ENCODE measurements at regions not wholly inside any gene's neighbourhood (a gene's known extent, or its start where the extent isn't known, plus 50 kb on each side); places are given as distances from the start of the nearest gene placed in this dataset.

- dilution Hi-C loops (cut with MboI; ENCODE audit: extremely low pct_ligation_motif_present, low sequenced_read_pairs), result no loop called here
- Histone ChIP-seq H2AFZ (ENCODE audit: control insufficient read depth, low read length) (no peak overlapping the region), H4K20me1 (ENCODE audit: control insufficient read depth, extremely low read depth, insufficient read depth, low read length) (no peaks in the 10 kb centered on the region), H3K27ac (ENCODE audit: control insufficient read depth, insufficient read depth, low read length) (no peak overlapping the region), H3K4me3 (ENCODE audit: control insufficient read depth in 2 of 3, extremely low read depth in 1 of 3, insufficient read depth in 2 of 3, low read depth in 1 of 3, low read length in 3 of 3) (no peak overlapping the region), H3K79me2 (ENCODE audit: control insufficient read depth, insufficient read depth, low read length) (no peaks in the 10 kb centered on the region), H3K27me3 (ENCODE audit: control insufficient read depth, extremely low read depth, insufficient read depth, low read length) (no peaks in the 10 kb centered on the region), H3K4me1 (ENCODE audit: control insufficient read depth, extremely low read depth, insufficient read depth, low read length) (no peaks in the 10 kb centered on the region), H3K9me1 (ENCODE audit: control insufficient read depth, extremely low read depth, insufficient read depth, low read length) (no peaks in the 10 kb centered on the region), H3K9me3 (ENCODE audit: control insufficient read depth, low read depth, low read length) (no peaks in the 10 kb centered on the region), H3K36me3 (ENCODE audit: control insufficient read depth in 2 of 2, extremely low read depth in 1 of 2, insufficient read depth in 2 of 2, low read length in 2 of 2) (no peaks in the 10 kb centered on the region), H3K4me2 (ENCODE audit: control insufficient read depth, extremely low read depth, insufficient read depth, low read depth, low read length) (no peak overlapping the region), H3K9ac (ENCODE audit: control insufficient read depth, extremely low read depth, insufficient read depth, low read length) (no peak overlapping the region)
- FAIRE-seq (no peak), DNase-seq (ENCODE audit: low read depth, low spot score) (no peak)
- no peak for TF ChIP-seq EZH2 (IDR thresholded peaks at IDR 0.05; ENCODE audit: low read length)
- TF ChIP-seq CTCF (optimal IDR thresholded peaks at IDR 0.05 in 1 of 3, IDR thresholded peaks at IDR 0.05 in 1 of 3, conservative IDR thresholded peaks at IDR 0.05 in 1 of 3; ENCODE audit: extremely low read depth in 1 of 3, insufficient read depth in 2 of 3, low read length in 3 of 3), result no peak
Observed at GRCh38 chr9:79900754-79901153, 329.0 kb downstream of the TLE4 start.

GRCh38 chr9:79896390-79896980 lies 324.7 kb downstream of the TLE4 start:
- Histone ChIP-seq H3K27me3 (ENCODE audit: control insufficient read depth, extremely low read depth, insufficient read depth, low read length) (no peaks in the 10 kb centered on the region), H3K4me3 (ENCODE audit: control insufficient read depth in 2 of 3, extremely low read depth in 1 of 3, insufficient read depth in 2 of 3, low read depth in 1 of 3, low read length in 3 of 3) (no peak overlapping the region), H3K9me3 (ENCODE audit: control insufficient read depth, low read depth, low read length) (no peaks in the 10 kb centered on the region), H3K4me2 (ENCODE audit: control insufficient read depth, extremely low read depth, insufficient read depth, low read depth, low read length) (no peak overlapping the region), H4K20me1 (ENCODE audit: control insufficient read depth, extremely low read depth, insufficient read depth, low read length) (no peaks in the 10 kb centered on the region), H2AFZ (ENCODE audit: control insufficient read depth, low read length) (no peak overlapping the region), H3K9me1 (ENCODE audit: control insufficient read depth, extremely low read depth, insufficient read depth, low read length) (no peaks in the 10 kb centered on the region), H3K36me3 (ENCODE audit: control insufficient read depth in 2 of 2, extremely low read depth in 1 of 2, insufficient read depth in 2 of 2, low read length in 2 of 2) (no peaks in the 10 kb centered on the region), H3K4me1 (ENCODE audit: control insufficient read depth, extremely low read depth, insufficient read depth, low read length) (no peaks in the 10 kb centered on the region), H3K9ac (ENCODE audit: control insufficient read depth, extremely low read depth, insufficient read depth, low read length) (no peak overlapping the region), H3K27ac (ENCODE audit: control insufficient read depth, insufficient read depth, low read length) (no peak overlapping the region), H3K79me2 (ENCODE audit: control insufficient read depth, insufficient read depth, low read length) (no peaks in the 10 kb centered on the region)
- TF ChIP-seq EZH2 (IDR thresholded peaks at IDR 0.05; ENCODE audit: low read length), result no peak
- TF ChIP-seq CTCF (optimal IDR thresholded peaks at IDR 0.05 in 1 of 3, IDR thresholded peaks at IDR 0.05 in 1 of 3, conservative IDR thresholded peaks at IDR 0.05 in 1 of 3; ENCODE audit: extremely low read depth in 1 of 3, insufficient read depth in 2 of 3, low read length in 3 of 3), result no peak
- dilution Hi-C loops (cut with MboI; ENCODE audit: extremely low pct_ligation_motif_present, low sequenced_read_pairs), result no loop called here
- DNase-seq (ENCODE audit: low read depth, low spot score) (no peak), FAIRE-seq (no peak)
